HCT116 (cell line): ENCODE measurements at regions not wholly inside any gene's neighbourhood (a gene's known extent, or its start where the extent isn't known, plus 50 kb on each side); places are given as distances from the start of the nearest gene placed in this dataset.

Source experiments
- ATAC-seq: fragments of 200-7000 bp; cut with Tn5 transposase; 2 replicates; pipeline ENCODE4 v1.9.1; 2020; ENCODE audit warnings: mild to moderate bottlenecking, moderate library complexity
- BruUV-seq: library from RNA; stranded (reverse); fragments of 400-500 nt; replicated peaks from 2 replicates; lab custom pipeline; 2021; lab: Mats Ljungman, UMichigan
- CTCF ChIA-PET: fragments of 300-600 bp; sonication (Branson Sonifier 250); formaldehyde crosslinking; loops from one replicate; lab custom pipeline; 2021; ENCODE audit warnings: antibody characterized with exemption; lab: Charles Lee
- POLR2A ChIA-PET: fragments of 300-600, 350-600 bp; sonication (Branson Sonifier 250); formaldehyde crosslinking; loops from one replicate; lab custom pipeline; 2021; ENCODE audit warnings: antibody characterized with exemption; lab: Charles Lee
- RAD21 ChIA-PET, 2 experiments: fragments of 300-600 bp; sonication (Branson Sonifier 250); formaldehyde crosslinking; loops; one replicate each; lab custom pipeline; 2023; ENCODE audit warnings: low total read pairs in 2 of 2; ENCODE audit not compliant: uncharacterized antibody in 2 of 2, unreplicated experiment in 2 of 2, low non-redundant PET in 1 of 2; lab: Charles Lee
- DNase-seq: peaks from one replicate; pipeline ENCODE4 v3.0.0-alpha.2; 2010; ENCODE audit warnings: low read depth, low spot score
- H2AFZ ChIP-seq: fragments of 200-600 bp; shearing (Covaris generic), sonication (generic); 2 replicates; pipeline ENCODE4 v1.6.1; 2017; ENCODE audit warnings: low read depth, mixed run types, mixed read lengths, antibody characterized with exemption, low read length; ENCODE audit not compliant: poor library complexity, severe bottlenecking
- H3K27ac ChIP-seq: 2 replicates; pipeline ENCODE4 v1.5.1; 2012; ENCODE audit warnings: low read depth, low read length
- H3K27me3 ChIP-seq: fragments of 200-600 bp; sonication (generic); 2 replicates; pipeline ENCODE4 v1.6.1; 2016; ENCODE audit warnings: mixed run types, low read length, mixed read lengths; ENCODE audit not compliant: insufficient read depth
- H3K36me3 ChIP-seq, 2 experiments: fragments of 200-500 bp in 1 of 2; fragments of 200-600 bp in 1 of 2; sonication (Bioruptor generic) in 1 of 2; sonication (generic) in 1 of 2; 2 replicates each; pipeline versions ENCODE4 v1.5.1 to v1.6.1; 2014 to 2016; ENCODE audit warnings: low read length in 2 of 2, inconsistent platforms in 1 of 2, mixed read lengths in 1 of 2, mixed run types in 1 of 2; ENCODE audit not compliant: insufficient read depth in 2 of 2, control insufficient read depth in 1 of 2
- H3K4me1 ChIP-seq, 2 experiments: fragments of 200-600 bp in 1 of 2; sonication (generic) in 1 of 2; 2 replicates each; pipeline versions ENCODE4 v1.5.1 to v1.6.1; 2012 to 2017; ENCODE audit warnings: low read length in 2 of 2, inconsistent platforms in 1 of 2, mild to moderate bottlenecking in 1 of 2, mixed read lengths in 1 of 2, mixed run types in 1 of 2, moderate library complexity in 1 of 2; ENCODE audit not compliant: insufficient read depth in 2 of 2, control insufficient read depth in 1 of 2
- H3K4me2 ChIP-seq: fragments of 200-600 bp; sonication (generic); 2 replicates; pipeline ENCODE4 v1.6.1; 2017; ENCODE audit warnings: mixed run types, low read length, mixed read lengths
- H3K4me3 ChIP-seq, 2 experiments: fragments of 200-600 bp in 1 of 2; sonication (generic) in 1 of 2; replicated peaks in 1 of 2; 2 replicates each; pipeline ENCODE4 v1.5.1; 2011 to 2016; ENCODE audit warnings: low read length in 2 of 2, control low read depth in 1 of 2, low read depth in 1 of 2, mild to moderate bottlenecking in 1 of 2, mixed read lengths in 1 of 2, mixed run types in 1 of 2
- H3K79me2 ChIP-seq: fragments of 200-600 bp; sonication (generic); 2 replicates; pipeline ENCODE4 v1.6.1; 2017; ENCODE audit warnings: mild to moderate bottlenecking, mixed run types, low read length, moderate library complexity, mixed read lengths; ENCODE audit not compliant: insufficient read depth
- H3K9ac ChIP-seq: fragments of 200-600 bp; sonication (generic); 2 replicates; pipeline ENCODE4 v1.6.1; 2016; ENCODE audit warnings: low read length, mixed read lengths
- H3K9me2 ChIP-seq: fragments of 200-600 bp; sonication (generic), shearing (Covaris generic); 2 replicates; pipeline ENCODE4 v1.6.1; 2017; ENCODE audit warnings: mixed run types, mild to moderate bottlenecking, moderate library complexity; ENCODE audit not compliant: insufficient read depth
- H3K9me3 ChIP-seq, 2 experiments: fragments of 200-500 bp in 1 of 2; fragments of 200-600 bp in 1 of 2; sonication (Bioruptor generic) in 1 of 2; sonication (generic) in 1 of 2; 2 replicates each; pipeline ENCODE4 v1.6.1; 2014 to 2017; ENCODE audit warnings: low read length in 2 of 2, mixed read lengths in 2 of 2, inconsistent platforms in 1 of 2, low read depth in 1 of 2, mild to moderate bottlenecking in 1 of 2, mixed run types in 1 of 2, moderate library complexity in 1 of 2; ENCODE audit not compliant: control insufficient read depth in 1 of 2, insufficient read depth in 1 of 2
- H4K20me1 ChIP-seq: fragments of 200-600 bp; sonication (generic), shearing (Covaris generic); 2 replicates; pipeline ENCODE4 v1.6.1; 2017; ENCODE audit warnings: mixed run types, mild to moderate bottlenecking, moderate library complexity; ENCODE audit not compliant: insufficient read depth
- ATF3 ChIP-seq: IDR thresholded peaks from 2 replicates; pipeline ENCODE4 v1.6.1; 2012
- CBX3 ChIP-seq: IDR thresholded peaks from 2 replicates; pipeline ENCODE4 v1.6.1; 2012; ENCODE audit warnings: low read depth
- CTCF ChIP-seq, 3 experiments: fragments of 200-600 bp in 1 of 3; sonication (generic) in 1 of 3; IDR thresholded peaks in 2 of 3; conservative IDR thresholded peaks in 1 of 3; 2 replicates each; pipeline ENCODE4 v1.5.1; 2012 to 2017; ENCODE audit warnings: low read depth in 2 of 3, low read length in 2 of 3, antibody characterized with exemption in 1 of 3, borderline replicate concordance in 1 of 3, control low read depth in 1 of 3, mild to moderate bottlenecking in 1 of 3, mixed read lengths in 1 of 3, mixed run types in 1 of 3, moderate library complexity in 1 of 3; ENCODE audit not compliant: insufficient read depth in 1 of 3
- EZH2 ChIP-seq: fragments of 200-600 bp; sonication (generic); IDR thresholded peaks from 2 replicates; pipeline ENCODE4 v1.6.1; 2017; ENCODE audit warnings: antibody characterized with exemption, mixed run types
- EZH2phosphoT487 ChIP-seq: fragments of 200-600 bp; IDR thresholded peaks from 2 replicates; pipeline ENCODE4 v1.6.1; 2018; ENCODE audit warnings: antibody characterized with exemption, borderline replicate concordance
- YY1 ChIP-seq: IDR thresholded peaks from 2 replicates; pipeline ENCODE4 v1.6.1; 2011; ENCODE audit warnings: low read length, low read depth, moderate library complexity, mild to moderate bottlenecking; ENCODE audit not compliant: insufficient replicate concordance; ENCODE audit errors: extremely low read depth
- intact Hi-C: fragments of 100-400 bp; cut with micrococcal nuclease; formaldehyde crosslinking; loops from 2 replicates; pipeline ENCODE4 v1.10.0; 2022

GRCh38 chr21:28543975-28544374 is 448.7 kb downstream of the LTN1 start:
- peaks cover 16 to 20% of the 10 kb centered on the region in 2 experiments; a peak in 2 of 4 replicates for H3K9me3 ChIP-seq
- no TSS peak for BruUV-seq
- ChIA-PET RAD21 (no interaction called here), POLR2A (no interaction called here), CTCF (no interaction called here)
- intact Hi-C loops = no loop called here
- H3K79me2 ChIP-seq = no peaks in the 10 kb centered on the region
- no peaks in the 10 kb centered on the region for H4K20me1 ChIP-seq
- no peak overlapping the region for H3K9ac ChIP-seq
- no peak overlapping the region for H3K27ac ChIP-seq
- TF ChIP-seq ATF3 (no peak), EZH2phosphoT487 (no peak), CTCF (IDR thresholded peaks at IDR 0.05 in 2 of 3, conservative IDR thresholded peaks at IDR 0.05 in 1 of 3; ENCODE audit: borderline replicate concordance in 1 of 3, insufficient read depth in 1 of 3, low read depth in 2 of 3, low read length in 2 of 3) (no peak), EZH2 (no peak), YY1 (no peak), CBX3 (no peak)
- no peaks in the 10 kb centered on the region for H3K36me3 ChIP-seq
- ATAC-seq = no peak
- H3K4me1 ChIP-seq = no peaks in the 10 kb centered on the region
- H3K27me3 ChIP-seq = no peaks in the 10 kb centered on the region
- no peaks in the 10 kb centered on the region for H3K9me2 ChIP-seq
- no peak overlapping the region for H2AFZ ChIP-seq
- no peak overlapping the region for H3K4me3 ChIP-seq
- no peak overlapping the region for H3K4me2 ChIP-seq
- no peak for DNase-seq
